GM19023 (cell line): ENCODE measurements at regions not wholly inside any gene's neighbourhood (a gene's known extent, or its start where the extent isn't known, plus 50 kb on each side); places are given as distances from the start of the nearest gene placed in this dataset.

Source experiments
- ATAC-seq: cut with Tn5 transposase; IDR thresholded peaks from one replicate; pipeline ENCODE4 v1.9.1; 2021; ENCODE audit warnings: mild to moderate bottlenecking, moderate library complexity; ENCODE audit not compliant: unreplicated experiment

GRCh38 chr6:115728171-115728570, 332.5 kb downstream of the FRK start:
- no peak for ATAC-seq

- no peak for ATAC-seq
Measured at GRCh38 chr6:115721564-115721963, 339.1 kb downstream of the FRK start.

GRCh38 chr6:115720900-115721299, 339.8 kb downstream of the FRK start:
- no peak for ATAC-seq

- ATAC-seq = peak; percentile 42
Measured at GRCh38 chr6:115717472-115717871, 343.2 kb downstream of the FRK start.

- peak; percentile 89 for ATAC-seq
Measured at GRCh38 chr6:115717062-115717461, 343.6 kb downstream of the FRK start.

GRCh38 chr6:115712291-115712961, 348.3 kb downstream of the FRK start:
- ATAC-seq = no peak

GRCh38 chr6:115708850-115709249, 351.8 kb downstream of the FRK start:
- ATAC-seq = no peak

- no peak for ATAC-seq
Measured at GRCh38 chr6:115706981-115707380, 353.7 kb downstream of the FRK start.

- no peak for ATAC-seq
Measured at GRCh38 chr6:115706324-115706723, 354.4 kb downstream of the FRK start.

GRCh38 chr6:115704028-115704427, 356.7 kb downstream of the FRK start:
- ATAC-seq = no peak

GRCh38 chr6:115691433-115691832, 369.3 kb downstream of the FRK start:
- no peak for ATAC-seq

- ATAC-seq = no peak
Measured at GRCh38 chr6:115690854-115691253, 369.8 kb downstream of the FRK start.

GRCh38 chr6:115681978-115682775, 378.5 kb downstream of the FRK start:
- no peak for ATAC-seq

GRCh38 chr6:115680621-115681020, 380.1 kb downstream of the FRK start:
- no peak for ATAC-seq

- no peak for ATAC-seq
Measured at GRCh38 chr6:115677198-115677597, 383.5 kb downstream of the FRK start.

- no peak for ATAC-seq
Measured at GRCh38 chr6:115675443-115675842, 385.2 kb downstream of the FRK start.

GRCh38 chr6:115668781-115669180, 391.9 kb downstream of the FRK start:
- ATAC-seq = no peak

- no peak for ATAC-seq
Measured at GRCh38 chr6:115668211-115668610, 392.5 kb downstream of the FRK start.

- no peak for ATAC-seq
Measured at GRCh38 chr6:115667478-115668026, 393.1 kb downstream of the FRK start.

GRCh38 chr6:115666997-115667396, 393.7 kb downstream of the FRK start:
- no peak for ATAC-seq

GRCh38 chr6:115665310-115665709, 395.4 kb downstream of the FRK start:
- ATAC-seq = no peak

- no peak for ATAC-seq
Measured at GRCh38 chr6:115663681-115664080, 397.0 kb downstream of the FRK start.
